ENCODE measurements at regions not wholly inside any gene's neighbourhood (a gene's known extent, or its start where the extent isn't known, plus 50 kb on each side); places are given as distances from the start of the nearest gene placed in this dataset.

DNA sequence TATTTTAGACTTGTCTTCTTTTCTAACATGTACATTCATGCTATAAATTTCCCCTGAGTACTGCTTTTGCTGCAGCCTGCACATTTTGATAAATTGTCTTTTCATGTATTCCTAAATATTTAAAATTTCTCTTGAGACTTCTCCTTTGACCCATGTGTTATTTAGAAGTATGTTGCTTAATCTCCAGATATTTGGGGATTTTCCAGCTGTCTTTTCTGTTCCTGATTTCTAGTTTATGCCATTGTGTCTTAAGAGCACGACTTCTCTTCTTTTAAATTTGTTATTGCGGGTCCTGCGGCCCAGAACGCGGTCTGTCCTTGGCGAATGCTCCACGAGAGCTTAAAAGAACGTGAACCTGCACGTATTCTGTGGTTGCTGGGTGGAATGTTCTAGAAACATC is 136.4 kb downstream of the KIF26A start:
- Histone ChIP-seq H3K4me3 (ENCODE audit: low read length) (no peak overlapping the region), H3K9me3 (ENCODE audit: low read length) (no peaks in the 10 kb centered on the region), H3K27me3 (ENCODE audit: insufficient read depth, low read length) (peaks cover 6% of the 10 kb centered on the region), H3K36me3 (ENCODE audit: insufficient read depth, low read length) (no peaks in the 10 kb centered on the region), H3K4me1 (ENCODE audit: insufficient read depth, low read length) (no peaks in the 10 kb centered on the region), H2AFZ (ENCODE audit: low read depth, low read length) (no peak overlapping the region)

DNA sequence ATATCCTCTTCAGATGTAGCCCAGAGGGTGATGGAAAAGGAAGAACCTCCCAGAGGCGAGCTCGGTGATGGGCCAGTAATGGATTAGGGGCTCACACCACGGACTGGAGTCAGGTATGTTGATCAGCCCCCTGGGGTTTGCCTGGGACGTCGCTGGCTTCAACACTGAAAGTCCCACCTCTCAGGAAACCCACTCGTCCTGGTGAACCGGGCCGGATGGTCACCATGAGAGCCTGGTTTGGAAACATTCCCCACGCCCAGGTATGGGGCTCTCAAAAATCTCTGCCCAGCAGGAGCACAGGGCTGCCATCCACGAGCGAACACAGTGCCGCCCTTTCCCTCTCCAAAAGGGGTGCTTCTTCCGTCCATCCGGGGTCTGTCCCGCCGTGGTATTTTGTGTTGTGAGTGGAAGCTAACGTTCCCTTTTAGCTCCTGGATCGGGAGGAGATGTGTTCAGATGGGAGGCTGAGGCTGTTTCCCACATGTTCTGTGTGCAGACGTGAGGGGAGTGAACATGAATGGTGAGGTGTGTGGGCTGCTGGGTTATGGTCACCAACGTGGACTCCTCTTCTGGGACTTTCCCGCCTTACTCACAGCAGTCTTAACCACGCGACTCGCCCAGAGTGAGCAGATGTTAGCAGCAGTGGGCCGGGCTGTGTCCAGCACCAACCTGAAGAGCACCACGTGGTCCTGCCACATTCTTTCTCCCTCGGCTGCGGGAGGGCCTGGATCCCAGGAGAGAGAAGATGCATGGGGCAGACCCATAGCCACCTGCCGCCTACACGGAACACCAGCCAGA is 139.2 kb downstream of the KIF26A start:
- H3K27me3 ChIP-seq (ENCODE audit: insufficient read depth, low read length) = peaks cover 7% of the 10 kb centered on the region
- H3K4me1 ChIP-seq (ENCODE audit: insufficient read depth, low read length) = no peaks in the 10 kb centered on the region
- H3K4me3 ChIP-seq (ENCODE audit: low read length) = no peak overlapping the region
- no peaks in the 10 kb centered on the region for H3K9me3 ChIP-seq (ENCODE audit: low read length)
- no peaks in the 10 kb centered on the region for H3K36me3 ChIP-seq (ENCODE audit: insufficient read depth, low read length)
- no peak overlapping the region for H2AFZ ChIP-seq (ENCODE audit: low read depth, low read length)

DNA sequence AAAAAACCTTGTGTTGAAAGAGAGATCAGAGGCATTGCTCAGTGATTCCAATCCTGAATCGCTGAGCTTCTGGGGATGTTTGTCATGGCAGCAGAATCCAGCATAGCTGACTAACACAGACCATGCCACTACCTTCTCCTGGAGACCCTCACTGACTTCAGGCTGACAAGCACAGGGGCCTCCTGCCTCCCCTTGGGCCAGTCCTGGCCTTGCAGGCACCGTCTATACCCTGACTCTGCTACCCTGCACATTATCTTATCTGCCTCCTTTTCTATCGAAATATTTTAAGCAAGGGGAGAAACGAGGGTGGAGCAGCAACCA is 139.8 kb downstream of the KIF26A start:
- Histone ChIP-seq H3K4me3 (ENCODE audit: low read length) (no peak overlapping the region), H3K4me1 (ENCODE audit: insufficient read depth, low read length) (no peaks in the 10 kb centered on the region), H3K9me3 (ENCODE audit: low read length) (no peaks in the 10 kb centered on the region), H2AFZ (ENCODE audit: low read depth, low read length) (no peak overlapping the region), H3K27me3 (ENCODE audit: insufficient read depth, low read length) (peaks cover 7% of the 10 kb centered on the region), H3K36me3 (ENCODE audit: insufficient read depth, low read length) (no peaks in the 10 kb centered on the region)

DNA sequence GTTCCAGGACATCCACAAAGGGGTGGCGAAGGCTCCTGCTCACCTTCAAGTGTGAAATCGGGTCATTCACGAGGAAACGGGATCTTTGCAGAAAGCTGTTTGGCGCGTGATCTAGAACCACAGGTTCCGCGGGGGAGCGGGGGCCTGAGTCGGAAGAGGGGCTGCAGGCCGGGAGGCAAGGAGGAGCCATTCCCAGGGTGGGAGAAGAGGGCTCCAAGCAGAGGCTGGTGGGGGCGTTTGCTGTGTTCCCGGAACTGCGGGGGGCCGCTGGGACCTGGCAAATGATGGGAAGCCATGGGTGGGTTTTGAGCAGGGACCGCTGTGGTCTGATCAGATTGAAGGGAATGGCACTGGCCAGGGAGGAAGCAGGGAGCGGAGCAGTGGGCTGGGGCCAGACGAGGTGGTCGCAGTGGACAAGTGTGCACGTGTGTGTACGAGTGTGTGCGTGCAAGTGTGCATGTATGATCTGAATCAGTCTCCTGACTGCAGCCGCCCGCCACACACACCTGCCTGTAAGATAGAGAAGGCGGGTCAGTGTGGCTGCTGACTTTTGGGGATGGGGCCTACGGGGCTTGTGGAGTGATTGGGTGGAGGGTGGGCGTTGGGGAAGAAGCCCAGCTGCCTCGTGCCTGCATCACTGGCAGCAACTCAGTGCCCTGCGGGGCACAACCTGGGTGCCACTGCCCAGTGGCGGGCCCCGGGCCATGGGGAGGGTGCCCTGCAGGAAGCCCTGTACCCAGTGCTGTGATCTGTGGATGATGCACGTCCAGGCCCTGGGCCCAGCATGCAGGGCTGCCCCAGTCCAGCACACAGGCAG is 141.9 kb downstream of the KIF26A start:
- H2AFZ ChIP-seq (ENCODE audit: low read depth, low read length) = no peak overlapping the region
- H3K27me3 ChIP-seq (ENCODE audit: insufficient read depth, low read length) = peaks cover 7% of the 10 kb centered on the region
- no peaks in the 10 kb centered on the region for H3K36me3 ChIP-seq (ENCODE audit: insufficient read depth, low read length)
- H3K4me1 ChIP-seq (ENCODE audit: insufficient read depth, low read length) = no peaks in the 10 kb centered on the region
- no peak overlapping the region for H3K4me3 ChIP-seq (ENCODE audit: low read length)
- no peaks in the 10 kb centered on the region for H3K9me3 ChIP-seq (ENCODE audit: low read length)

DNA sequence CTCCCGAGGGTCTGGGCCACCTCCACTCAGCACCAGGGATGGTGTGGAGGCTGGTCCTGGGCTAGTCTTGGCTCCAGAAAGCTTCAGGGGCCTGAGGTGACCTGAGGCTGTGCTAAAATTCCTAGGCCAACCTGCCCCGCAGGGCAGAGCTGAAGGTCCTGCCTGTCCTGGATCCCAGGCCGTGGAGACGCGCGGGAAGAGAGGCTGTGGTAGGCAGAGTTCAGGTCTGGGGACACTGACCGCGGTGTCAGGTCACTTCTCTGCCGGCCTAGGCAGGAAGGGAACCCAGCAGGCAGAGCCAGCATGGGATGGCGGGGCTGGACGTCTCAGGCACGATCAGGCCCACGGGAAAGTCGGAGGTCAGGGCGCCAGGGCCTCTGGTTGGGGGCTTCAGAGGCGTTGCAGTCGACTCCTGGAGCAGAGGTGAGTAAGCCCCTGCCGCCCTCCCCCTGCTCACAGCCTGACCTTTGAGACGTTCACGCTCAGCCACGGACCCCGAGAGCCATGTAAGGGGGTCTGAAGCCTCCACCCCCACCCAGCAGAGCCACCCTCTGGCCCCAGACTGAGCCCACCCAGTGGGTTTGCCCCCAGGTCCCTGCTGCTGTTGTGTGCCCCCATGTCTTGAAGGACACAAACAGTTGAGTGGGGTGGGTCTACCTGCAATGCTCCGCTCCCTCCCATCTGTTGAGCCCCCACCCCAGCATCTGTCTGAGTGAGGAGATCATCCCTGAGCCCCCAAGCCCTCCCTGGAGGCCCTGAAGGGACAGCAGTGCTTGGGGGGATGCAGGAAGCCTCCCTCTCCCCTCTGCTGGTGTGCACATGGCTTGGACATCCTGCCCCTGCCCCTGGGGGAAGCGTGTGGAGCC is 142.7 kb downstream of the KIF26A start:
- H2AFZ ChIP-seq (ENCODE audit: low read depth, low read length) = no peak overlapping the region
- H3K27me3 ChIP-seq (ENCODE audit: insufficient read depth, low read length) = peaks cover 7% of the 10 kb centered on the region
- no peaks in the 10 kb centered on the region for H3K36me3 ChIP-seq (ENCODE audit: insufficient read depth, low read length)
- no peaks in the 10 kb centered on the region for H3K4me1 ChIP-seq (ENCODE audit: insufficient read depth, low read length)
- no peaks in the 10 kb centered on the region for H3K9me3 ChIP-seq (ENCODE audit: low read length)
- no peak overlapping the region for H3K4me3 ChIP-seq (ENCODE audit: low read length)

GRCh38 chr14:104281768-104282301 is 143.4 kb downstream of the KIF26A start:
- no peaks in the 10 kb centered on the region for H3K9me3 ChIP-seq (ENCODE audit: low read length)
- H3K4me1 ChIP-seq (ENCODE audit: insufficient read depth, low read length) = no peaks in the 10 kb centered on the region
- no peak overlapping the region for H2AFZ ChIP-seq (ENCODE audit: low read depth, low read length)
- peaks cover 7% of the 10 kb centered on the region for H3K27me3 ChIP-seq (ENCODE audit: insufficient read depth, low read length)
- H3K4me3 ChIP-seq (ENCODE audit: low read length) = no peak overlapping the region
- no peaks in the 10 kb centered on the region for H3K36me3 ChIP-seq (ENCODE audit: insufficient read depth, low read length)

GRCh38 chr14:104282332-104283196 is 144.2 kb downstream of the KIF26A start:
- Histone ChIP-seq H3K36me3 (ENCODE audit: insufficient read depth, low read length) (no peaks in the 10 kb centered on the region), H2AFZ (ENCODE audit: low read depth, low read length) (no peak overlapping the region), H3K4me1 (ENCODE audit: insufficient read depth, low read length) (no peaks in the 10 kb centered on the region), H3K27me3 (ENCODE audit: insufficient read depth, low read length) (peaks cover 7% of the 10 kb centered on the region), H3K4me3 (ENCODE audit: low read length) (no peak overlapping the region), H3K9me3 (ENCODE audit: low read length) (no peaks in the 10 kb centered on the region)

DNA sequence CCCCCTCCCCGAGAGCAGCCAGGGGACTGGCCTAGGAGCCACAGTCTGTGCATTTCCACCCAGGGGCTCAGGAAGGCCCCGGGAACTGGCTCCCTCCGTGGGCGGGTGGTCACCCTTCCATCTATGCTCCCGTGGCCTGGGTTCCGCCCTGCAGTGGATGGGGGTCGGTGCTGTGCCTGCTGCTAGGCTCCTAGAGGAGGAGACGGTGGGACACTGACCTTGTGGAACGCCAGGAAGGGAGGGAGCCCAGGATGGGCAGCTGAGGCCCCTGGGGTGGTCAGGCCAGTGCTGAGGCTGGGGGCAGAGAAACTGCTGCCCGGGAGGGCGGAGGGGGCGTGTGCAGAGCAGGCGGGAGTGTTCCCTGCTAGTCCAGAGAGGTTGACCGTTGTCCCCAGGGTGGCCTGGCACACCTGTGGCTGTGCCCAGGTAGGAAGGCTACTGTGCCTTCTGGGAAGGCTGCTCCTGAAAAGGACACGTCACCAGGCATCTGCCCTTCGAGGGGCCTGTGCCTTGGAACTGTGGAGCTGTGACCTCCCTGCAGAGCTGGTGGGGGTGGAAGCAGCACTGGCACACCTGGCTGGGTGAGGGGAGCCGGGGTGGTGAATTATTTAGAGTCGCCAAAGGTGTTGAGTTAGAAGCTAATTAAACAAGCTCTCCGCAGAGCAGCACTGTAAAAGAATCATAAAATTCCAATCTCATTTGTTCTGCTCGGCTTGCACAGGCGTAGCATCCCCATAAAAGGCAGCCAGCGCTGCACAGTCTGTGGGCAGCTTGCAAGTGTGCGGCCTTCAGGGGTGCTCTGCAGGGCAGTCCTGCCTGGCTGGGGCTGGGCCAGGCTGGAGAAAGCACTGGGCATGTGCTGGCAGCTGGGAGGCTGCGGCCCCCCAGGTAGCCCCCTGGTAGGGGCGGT is 145.1 kb downstream of the KIF26A start:
- no peak overlapping the region for H2AFZ ChIP-seq (ENCODE audit: low read depth, low read length)

DNA sequence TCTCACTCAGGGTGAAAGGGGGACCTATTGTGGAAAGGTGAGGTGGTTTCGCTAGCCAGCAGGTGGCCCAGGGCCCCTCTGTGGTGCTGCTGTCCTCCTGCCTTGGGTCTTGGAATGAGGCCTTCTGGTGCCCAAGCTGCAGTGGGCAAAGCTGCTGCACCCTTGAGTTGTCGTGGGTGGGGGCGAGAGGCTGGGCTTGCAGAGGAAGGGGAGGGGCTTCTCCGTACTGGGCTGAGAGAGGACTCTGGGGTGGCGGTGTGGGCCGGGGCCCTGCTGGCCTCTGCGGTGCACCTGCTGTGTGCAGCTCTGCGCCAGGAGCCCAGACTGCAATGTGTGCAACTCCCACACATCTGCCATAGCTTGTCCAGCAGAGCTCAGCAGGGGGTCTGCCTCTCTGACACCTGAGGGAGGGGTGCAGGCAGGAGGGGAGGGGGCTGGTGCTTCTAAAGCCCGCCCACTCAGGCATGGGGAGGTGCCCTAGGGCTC is 145.8 kb downstream of the KIF26A start:
- Histone ChIP-seq H3K4me1 (ENCODE audit: insufficient read depth, low read length) (no peaks in the 10 kb centered on the region), H3K36me3 (ENCODE audit: insufficient read depth, low read length) (no peaks in the 10 kb centered on the region), H3K4me3 (ENCODE audit: low read length) (no peak overlapping the region)

More for the DNA sequence above, 145.1 kb downstream of the KIF26A start:
- no peak overlapping the region for H3K4me3 ChIP-seq (ENCODE audit: low read length)
- no peaks in the 10 kb centered on the region for H3K4me1 ChIP-seq (ENCODE audit: insufficient read depth, low read length)
- H3K27me3 ChIP-seq (ENCODE audit: insufficient read depth, low read length) = peaks cover 3% of the 10 kb centered on the region
- no peaks in the 10 kb centered on the region for H3K36me3 ChIP-seq (ENCODE audit: insufficient read depth, low read length)
- H3K9me3 ChIP-seq (ENCODE audit: low read length) = no peaks in the 10 kb centered on the region

DNA sequence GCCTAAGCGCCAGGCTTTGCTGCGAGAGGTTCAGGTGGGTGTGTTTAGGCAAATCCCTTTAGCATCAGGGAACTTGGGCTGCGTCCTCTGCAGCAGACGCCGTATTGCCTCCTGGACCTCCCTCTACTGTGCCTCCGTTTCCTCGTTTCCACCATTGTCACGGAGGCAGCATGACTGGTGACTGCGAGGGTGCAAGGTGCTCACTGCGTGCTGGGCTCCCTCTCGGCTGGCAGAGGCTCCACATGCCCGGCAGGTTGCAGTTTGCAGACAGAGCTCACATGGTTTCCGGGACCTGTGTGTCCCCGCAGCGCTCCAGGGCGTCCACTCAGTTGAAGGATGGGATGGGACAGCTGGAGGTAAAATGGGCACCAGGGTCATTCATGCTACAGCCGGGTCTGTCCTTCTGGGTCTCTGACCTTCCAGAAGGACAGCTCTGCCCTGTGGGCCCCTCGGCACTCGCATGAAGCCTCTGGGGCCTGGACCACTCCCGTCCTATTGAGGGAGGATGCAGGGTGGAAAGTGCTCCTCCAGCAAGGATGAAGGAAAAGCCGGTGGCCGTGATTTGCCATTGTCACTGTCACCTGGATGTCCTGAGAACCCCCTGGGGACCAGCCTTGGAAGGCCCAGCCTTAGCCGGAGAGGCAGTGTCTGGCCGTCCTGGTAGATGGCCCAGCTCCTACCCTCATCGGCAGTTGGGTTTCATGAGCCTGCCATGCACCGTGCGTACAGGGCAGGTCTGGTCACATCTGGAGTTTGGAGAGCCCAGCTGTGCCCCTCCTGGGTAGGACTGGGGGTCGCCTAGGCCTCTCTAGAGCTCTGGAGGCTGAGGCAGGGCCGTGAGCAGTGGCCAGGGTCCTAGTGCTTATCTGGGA is 146.5 kb downstream of the KIF26A start:
- H3K27me3 ChIP-seq (ENCODE audit: insufficient read depth, low read length) = peaks cover under 1% of the 10 kb centered on the region

More for the DNA sequence above, 145.8 kb downstream of the KIF26A start:
- peaks cover 3% of the 10 kb centered on the region for H3K27me3 ChIP-seq (ENCODE audit: insufficient read depth, low read length)
- no peak overlapping the region for H2AFZ ChIP-seq (ENCODE audit: low read depth, low read length)
- H3K9me3 ChIP-seq (ENCODE audit: low read length) = no peaks in the 10 kb centered on the region

DNA sequence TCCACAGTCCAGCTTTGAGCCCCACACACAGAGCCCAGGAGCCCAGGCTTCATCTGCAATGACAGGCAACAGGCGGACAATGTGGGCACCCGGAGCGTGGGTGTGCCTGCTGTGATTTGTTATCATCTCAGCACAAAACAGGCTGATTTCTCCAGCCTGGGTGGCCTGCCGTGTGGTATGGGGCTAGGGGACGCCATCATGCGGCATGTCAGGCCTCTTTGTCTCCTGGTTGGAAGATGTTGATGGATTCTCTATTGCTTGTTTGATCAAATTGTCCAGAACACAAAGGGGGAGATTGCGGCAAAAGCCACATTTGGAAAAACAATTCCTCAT is 147.1 kb downstream of the KIF26A start:
- no peak overlapping the region for H2AFZ ChIP-seq (ENCODE audit: low read depth, low read length)
- H3K4me1 ChIP-seq (ENCODE audit: insufficient read depth, low read length) = no peaks in the 10 kb centered on the region
- H3K9me3 ChIP-seq (ENCODE audit: low read length) = no peaks in the 10 kb centered on the region
- H3K4me3 ChIP-seq (ENCODE audit: low read length) = no peak overlapping the region
- peaks cover 1% of the 10 kb centered on the region for H3K27me3 ChIP-seq (ENCODE audit: insufficient read depth, low read length)
- H3K36me3 ChIP-seq (ENCODE audit: insufficient read depth, low read length) = no peaks in the 10 kb centered on the region

More for the DNA sequence above, 146.5 kb downstream of the KIF26A start:
- H3K9me3 ChIP-seq (ENCODE audit: low read length) = no peaks in the 10 kb centered on the region
- no peaks in the 10 kb centered on the region for H3K4me1 ChIP-seq (ENCODE audit: insufficient read depth, low read length)
- no peak overlapping the region for H2AFZ ChIP-seq (ENCODE audit: low read depth, low read length)
- H3K36me3 ChIP-seq (ENCODE audit: insufficient read depth, low read length) = no peaks in the 10 kb centered on the region
- no peak overlapping the region for H3K4me3 ChIP-seq (ENCODE audit: low read length)

All from neuron (in vitro differentiated cells).